Activated CD8-positive, alpha-beta T cell treated with anti-CD3 and anti-CD28 coated beads for 36 hours (primary cell): ENCODE measurements at regions not wholly inside any gene's neighbourhood (a gene's known extent, or its start where the extent isn't known, plus 50 kb on each side); places are given as distances from the start of the nearest gene placed in this dataset.

ENCODE experiments used
- ATAC-seq: fragments of 200-7000 bp; cut with Tn5 transposase; one replicate; pipeline ENCODE4 v1.10.0; 2021; ENCODE audit warnings: mild to moderate bottlenecking, moderate library complexity
- CTCF ChIA-PET: fragments of 350-600 bp; sonication (Branson Sonifier 250); formaldehyde crosslinking; loops from one replicate; lab custom pipeline; 2021; ENCODE audit warnings: antibody characterized with exemption; lab: Charles Lee
- POLR2A ChIA-PET: fragments of 350-600 bp; sonication (Branson Sonifier 250); formaldehyde crosslinking; loops from one replicate; lab custom pipeline; 2021; ENCODE audit warnings: antibody characterized with exemption; lab: Charles Lee
- DNase-seq: peaks from one replicate; pipeline ENCODE4 v3.0.0-alpha.2; 2020
- H3K27ac Mint-ChIP-seq: one replicate; pipeline ENCODE4 v1.8.0; 2021; ENCODE audit warnings: mild to moderate bottlenecking, mixed read lengths
- H3K27me3 Mint-ChIP-seq: one replicate; pipeline ENCODE4 v1.8.0; 2021; ENCODE audit warnings: mixed read lengths
- H3K36me3 Mint-ChIP-seq: one replicate; pipeline ENCODE4 v1.8.0; 2021; ENCODE audit warnings: low read depth, mixed read lengths
- H3K4me1 Mint-ChIP-seq: one replicate; pipeline ENCODE4 v1.8.0; 2021; ENCODE audit warnings: low read depth, mixed read lengths
- H3K4me3 Mint-ChIP-seq: one replicate; pipeline ENCODE4 v1.8.0; 2021; ENCODE audit warnings: mild to moderate bottlenecking, moderate library complexity, mixed read lengths
- H3K9me3 Mint-ChIP-seq: one replicate; pipeline ENCODE4 v1.8.0; 2021; ENCODE audit warnings: mixed read lengths
- intact Hi-C: fragments of 100-400 bp; cut with micrococcal nuclease; formaldehyde crosslinking; loops from one replicate; pipeline ENCODE4 v1.10.0; 2022
- TF ChIP-seq, protein P1 (sequence below): fragments of 200-600 bp; IDR thresholded peaks from one replicate; pipeline ENCODE4 v1.8.0; 2022; ENCODE audit warnings: antibody characterized with exemption, mild to moderate bottlenecking

DNA sequence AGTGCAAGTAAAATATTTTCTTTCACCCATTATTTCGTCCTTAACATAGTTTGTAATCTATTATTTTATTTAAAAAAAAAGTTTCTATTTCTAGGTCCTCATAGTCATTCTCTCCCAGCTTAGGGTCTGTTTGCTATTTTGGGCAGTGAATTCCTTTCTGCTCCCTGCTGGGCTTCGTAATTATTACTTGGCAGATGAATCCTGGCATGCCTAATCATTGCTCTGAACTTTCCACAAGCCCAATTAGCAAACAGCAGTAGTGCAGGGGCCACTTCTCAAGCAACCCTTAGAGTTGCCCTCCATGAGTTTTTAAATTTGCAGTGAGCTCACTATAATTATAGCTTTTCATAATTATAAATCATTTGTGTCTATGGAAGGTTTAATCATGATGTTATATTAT is 1378.3 kb upstream of the SEL1L start:
- H3K4me3 Mint-ChIP-seq, result no peak overlapping the region
- H3K27me3 Mint-ChIP-seq, result no peaks in the 10 kb centered on the region
- CTCF ChIA-PET, result no interaction called here

DNA sequence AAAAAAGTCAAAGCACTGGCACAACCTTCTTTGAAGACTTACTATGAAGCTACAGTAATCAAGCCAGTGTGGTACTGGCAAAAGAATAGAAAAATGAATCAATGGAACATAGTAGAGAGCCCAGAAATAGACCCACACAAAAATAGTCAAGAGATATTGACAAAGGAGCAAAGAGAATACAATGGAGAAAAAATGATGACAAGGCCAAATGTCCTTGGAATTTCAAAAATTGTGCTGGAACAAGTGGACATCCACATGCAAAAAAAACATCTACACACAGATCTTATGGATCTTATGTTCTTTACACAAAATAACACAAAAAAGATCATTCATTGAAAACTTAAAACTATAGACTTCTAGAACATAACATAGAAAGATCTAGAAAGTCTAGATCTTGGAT is 1379.7 kb upstream of the SEL1L start:
- peaks cover 14% of the 10 kb centered on the region for H3K9me3 Mint-ChIP-seq
- ATAC-seq (no peak), DNase-seq (no peak)
- TF ChIP-seq, protein P1, sequence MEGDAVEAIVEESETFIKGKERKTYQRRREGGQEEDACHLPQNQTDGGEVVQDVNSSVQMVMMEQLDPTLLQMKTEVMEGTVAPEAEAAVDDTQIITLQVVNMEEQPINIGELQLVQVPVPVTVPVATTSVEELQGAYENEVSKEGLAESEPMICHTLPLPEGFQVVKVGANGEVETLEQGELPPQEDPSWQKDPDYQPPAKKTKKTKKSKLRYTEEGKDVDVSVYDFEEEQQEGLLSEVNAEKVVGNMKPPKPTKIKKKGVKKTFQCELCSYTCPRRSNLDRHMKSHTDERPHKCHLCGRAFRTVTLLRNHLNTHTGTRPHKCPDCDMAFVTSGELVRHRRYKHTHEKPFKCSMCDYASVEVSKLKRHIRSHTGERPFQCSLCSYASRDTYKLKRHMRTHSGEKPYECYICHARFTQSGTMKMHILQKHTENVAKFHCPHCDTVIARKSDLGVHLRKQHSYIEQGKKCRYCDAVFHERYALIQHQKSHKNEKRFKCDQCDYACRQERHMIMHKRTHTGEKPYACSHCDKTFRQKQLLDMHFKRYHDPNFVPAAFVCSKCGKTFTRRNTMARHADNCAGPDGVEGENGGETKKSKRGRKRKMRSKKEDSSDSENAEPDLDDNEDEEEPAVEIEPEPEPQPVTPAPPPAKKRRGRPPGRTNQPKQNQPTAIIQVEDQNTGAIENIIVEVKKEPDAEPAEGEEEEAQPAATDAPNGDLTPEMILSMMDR, result no peak
- no peak overlapping the region for H3K4me3 Mint-ChIP-seq
- no peak overlapping the region for H3K27ac Mint-ChIP-seq
- ChIA-PET POLR2A (no interaction called here), CTCF (no interaction called here)
- H3K27me3 Mint-ChIP-seq, result no peaks in the 10 kb centered on the region
- intact Hi-C loops, result no loop called here
- H3K4me1 Mint-ChIP-seq, result no peaks in the 10 kb centered on the region
- H3K36me3 Mint-ChIP-seq, result no peaks in the 10 kb centered on the region

More for the DNA sequence above, 1378.3 kb upstream of the SEL1L start:
- TF ChIP-seq, protein P1, result no peak
- POLR2A ChIA-PET, result no interaction called here
- H3K27ac Mint-ChIP-seq, result no peak overlapping the region
- ATAC-seq (no peak), DNase-seq (no peak)
- H3K4me1 Mint-ChIP-seq, result no peaks in the 10 kb centered on the region
- intact Hi-C loops, result no loop called here
- H3K36me3 Mint-ChIP-seq, result no peaks in the 10 kb centered on the region
- H3K9me3 Mint-ChIP-seq, result peaks cover 17% of the 10 kb centered on the region

DNA sequence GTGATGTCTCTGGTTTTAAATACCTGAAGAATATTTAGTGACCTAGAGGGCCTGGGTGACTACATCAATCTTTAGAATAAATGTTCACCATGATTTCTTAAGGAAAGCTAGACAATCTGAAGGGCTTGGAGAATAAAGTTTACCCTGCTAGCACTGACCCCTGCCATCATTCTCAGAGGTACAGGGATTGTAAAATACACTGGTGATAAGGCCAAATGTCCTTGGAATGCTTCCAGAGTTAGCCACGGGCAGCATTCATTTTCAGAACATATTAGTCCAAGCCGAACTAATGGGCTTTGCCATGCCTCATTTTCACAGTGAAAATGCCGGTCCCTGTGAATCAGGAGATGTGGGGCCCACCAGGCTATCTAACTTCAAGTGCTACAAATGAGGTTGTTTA is 1381.7 kb upstream of the SEL1L start:
- Mint-ChIP-seq H3K4me3 (no peak overlapping the region), H3K4me1 (no peaks in the 10 kb centered on the region), H3K27ac (no peak overlapping the region), H3K27me3 (no peaks in the 10 kb centered on the region), H3K9me3 (peaks cover 16% of the 10 kb centered on the region), H3K36me3 (no peaks in the 10 kb centered on the region)
- intact Hi-C loops, result no loop called here
- ChIA-PET POLR2A (no interaction called here), CTCF (no interaction called here)
- TF ChIP-seq, protein P1, result no peak
- no peak for ATAC-seq
- no peak for DNase-seq

DNA sequence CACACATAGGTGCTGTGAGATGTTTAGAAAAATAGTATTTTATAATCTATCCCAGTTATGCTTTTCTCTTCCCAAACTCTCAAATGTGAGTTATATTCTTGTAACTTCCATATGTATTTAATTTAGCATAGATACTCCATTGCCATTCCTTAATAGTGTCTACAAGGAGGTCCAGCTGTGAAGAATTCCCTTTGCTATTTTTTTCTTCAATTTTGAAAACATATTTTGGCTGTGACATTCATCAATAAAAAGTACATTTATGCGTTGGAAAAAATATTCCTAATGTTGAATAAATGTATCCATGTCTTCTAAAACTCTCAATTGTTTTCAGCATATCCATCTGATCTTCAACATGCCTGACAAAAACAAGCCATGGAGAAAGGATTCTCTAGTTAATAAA is 1402.0 kb upstream of the SEL1L start:
- Mint-ChIP-seq H3K4me1 (no peaks in the 10 kb centered on the region), H3K9me3 (peaks cover 4% of the 10 kb centered on the region), H3K36me3 (no peaks in the 10 kb centered on the region), H3K27me3 (no peaks in the 10 kb centered on the region), H3K27ac (no peak overlapping the region), H3K4me3 (no peak overlapping the region)
- TF ChIP-seq, protein P1, result no peak
- intact Hi-C loops, result no loop called here
- ATAC-seq (no peak), DNase-seq (no peak)
- ChIA-PET POLR2A (no interaction called here), CTCF (no interaction called here)

DNA sequence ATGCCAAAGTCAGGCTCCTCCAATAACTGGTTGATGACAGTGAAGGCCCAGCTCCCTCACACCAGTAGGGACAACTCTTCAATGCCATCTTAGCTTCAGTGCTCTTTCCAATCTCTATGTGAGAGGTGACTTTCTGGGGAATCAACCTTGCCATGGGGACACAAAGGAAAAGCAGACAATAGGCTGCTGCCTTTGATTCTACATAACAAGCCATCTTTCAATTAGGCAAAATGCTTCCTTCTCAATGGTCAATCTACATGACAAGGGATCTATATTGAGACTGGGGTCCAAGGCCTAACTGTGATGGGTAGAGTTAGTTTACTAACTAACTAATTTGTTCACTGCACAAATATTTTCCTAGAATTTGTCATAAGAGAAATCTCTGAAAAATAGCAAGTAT is 1417.5 kb upstream of the SEL1L start:
- CTCF ChIA-PET, result no interaction called here
- peaks cover 5% of the 10 kb centered on the region for H3K9me3 Mint-ChIP-seq
- H3K27me3 Mint-ChIP-seq, result no peaks in the 10 kb centered on the region
- intact Hi-C loops, result no loop called here
- no peak overlapping the region for H3K4me3 Mint-ChIP-seq
- H3K27ac Mint-ChIP-seq, result no peak overlapping the region
- TF ChIP-seq, protein P1, result no peak
- POLR2A ChIA-PET, result no interaction called here
- no peak for ATAC-seq
- H3K36me3 Mint-ChIP-seq, result no peaks in the 10 kb centered on the region
- H3K4me1 Mint-ChIP-seq, result no peaks in the 10 kb centered on the region
- DNase-seq, result no peak
